ENCODE measurements at regions not wholly inside any gene's neighbourhood (a gene's known extent, or its start where the extent isn't known, plus 50 kb on each side); places are given as distances from the start of the nearest gene placed in this dataset.
A peak's percentile ranks its signal among the peaks of the same experiment; 100 is the strongest.

DNA sequence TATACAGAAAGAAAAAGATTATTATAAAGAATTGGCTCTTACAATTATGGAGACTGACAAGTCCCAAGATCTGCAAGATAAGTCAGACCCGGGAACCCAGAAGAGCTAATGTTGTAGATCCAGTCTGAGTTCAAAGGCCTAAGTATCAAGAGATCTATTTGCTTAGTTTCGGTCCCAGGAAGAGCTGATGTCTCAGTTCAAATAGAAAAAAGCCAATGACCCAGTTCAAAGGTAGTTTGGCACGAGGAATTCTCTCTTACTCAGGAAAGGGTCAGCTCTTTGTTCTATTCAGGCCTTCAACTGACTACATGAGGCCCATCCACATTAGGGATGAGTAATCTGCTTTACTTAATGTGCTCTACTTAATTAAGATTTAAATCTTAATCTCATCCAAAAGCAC is 128.3 kb upstream of the PLCXD3 start:
- Histone ChIP-seq H3K27ac (ENCODE audit: extremely low read length, insufficient read depth, low read length) (peak overlapping the region; percentile 59), H3K4me3 (replicated peaks in 1 of 3; ENCODE audit: insufficient read depth in 1 of 3, low read depth in 2 of 3, low read length in 3 of 3) (no peak overlapping the region), H4K20me1 (ENCODE audit: insufficient read depth, low read length) (no peaks in the 10 kb centered on the region), H2AFZ (ENCODE audit: low read length) (no peak overlapping the region), H3K9ac (ENCODE audit: insufficient read depth, low read depth, low read length) (no peak overlapping the region), H3K36me3 (replicated peaks in 1 of 2; ENCODE audit: control insufficient read depth in 1 of 2, insufficient read depth in 2 of 2, low read length in 2 of 2) (no peaks in the 10 kb centered on the region), H3K4me2 (ENCODE audit: low read depth, low read length) (no peak overlapping the region), H3K79me2 (ENCODE audit: insufficient read depth, low read length) (no peaks in the 10 kb centered on the region), H3K4me1 (ENCODE audit: insufficient read depth, low read length) (peaks cover 35% of the 10 kb centered on the region), H3K27me3 (ENCODE audit: control insufficient read depth in 1 of 2, insufficient read depth in 2 of 2, low read length in 2 of 2) (no peaks in the 10 kb centered on the region), H3K9me3 (ENCODE audit: low read length) (no peaks in the 10 kb centered on the region)
- no TSS peak for BruUV-seq (replicated peaks)
- POLR2A ChIA-PET = no interaction called here
- DNase-seq (ENCODE audit: low spot score) (peak; percentile 96), ATAC-seq (peak; percentile 96), FAIRE-seq (peak; percentile 85)
- in situ Hi-C loops (cut with HindIII; ENCODE audit: extremely low pct_ligation_motif_present, low pct_unique_long_range_greater_than_20kb) (loop anchor here (10.0 kb wide), 1 partner anchor 364 kb away; no protein-coding TSS in a partner anchor), intact Hi-C loops (cut with micrococcal nuclease; ENCODE audit: unreplicated experiment) (loop anchor here (1.0 to 10.0 kb wide), 5 partner anchors 20 to 734 kb away; partner anchors contain the start of gene C7)
- CTCF ChIA-PET (ENCODE audit: low intra/inter-chr PET ratio, low total read pairs) = no interaction called here
- WGBS (ENCODE audit: low lambda C conversion rate) = 0% methylated on average over 3 of the region's 3 CpGs
- TF ChIP-seq ZMAT3 (CRISPR knock-in tag; conservative IDR thresholded peaks at IDR 0.05) (peak; percentile 48; the same call in 1 of the 2 replicates), TEAD3 (CRISPR knock-in tag; optimal IDR thresholded peaks at IDR 0.05; ENCODE audit: borderline replicate concordance) (peak; percentile 78), KAT8 (CRISPR knock-in tag; IDR thresholded peaks at IDR 0.05) (peak; percentile 57; the same call in 1 of the 2 replicates), RORA (CRISPR knock-in tag; IDR thresholded peaks at IDR 0.05) (0 out of 2 replicates have a peak, but pooled peaks have one; percentile 45), ZNF687 (CRISPR knock-in tag; IDR thresholded peaks at IDR 0.05) (no peak), SOX13 (IDR thresholded peaks at IDR 0.05) (peak; percentile 90), SOX13 (CRISPR knock-in tag; conservative IDR thresholded peaks at IDR 0.05 in 1 of 2, IDR thresholded peaks at IDR 0.05 in 1 of 2) (peak in 1 of 2 experiments; percentile 97; a peak in 2 of 4 replicates), ZBTB40 (IDR thresholded peaks at IDR 0.05) (no peak), ZBTB40 (CRISPR knock-in tag; IDR thresholded peaks at IDR 0.05) (no peak), TAF1 (CRISPR knock-in tag; IDR thresholded peaks at IDR 0.05) (no peak), BRCA1 (CRISPR knock-in tag; IDR thresholded peaks at IDR 0.05) (no peak), FOXM1 (CRISPR knock-in tag; IDR thresholded peaks at IDR 0.05) (no peak), YEATS4 (CRISPR knock-in tag; IDR thresholded peaks at IDR 0.05; ENCODE audit: borderline replicate concordance) (0 out of 2 replicates have a peak, but pooled peaks have one; percentile 27)
